ENCODE measurements at regions not wholly inside any gene's neighbourhood (a gene's known extent, or its start where the extent isn't known, plus 50 kb on each side); places are given as distances from the start of the nearest gene placed in this dataset.

- TF ChIP-seq, protein P1, sequence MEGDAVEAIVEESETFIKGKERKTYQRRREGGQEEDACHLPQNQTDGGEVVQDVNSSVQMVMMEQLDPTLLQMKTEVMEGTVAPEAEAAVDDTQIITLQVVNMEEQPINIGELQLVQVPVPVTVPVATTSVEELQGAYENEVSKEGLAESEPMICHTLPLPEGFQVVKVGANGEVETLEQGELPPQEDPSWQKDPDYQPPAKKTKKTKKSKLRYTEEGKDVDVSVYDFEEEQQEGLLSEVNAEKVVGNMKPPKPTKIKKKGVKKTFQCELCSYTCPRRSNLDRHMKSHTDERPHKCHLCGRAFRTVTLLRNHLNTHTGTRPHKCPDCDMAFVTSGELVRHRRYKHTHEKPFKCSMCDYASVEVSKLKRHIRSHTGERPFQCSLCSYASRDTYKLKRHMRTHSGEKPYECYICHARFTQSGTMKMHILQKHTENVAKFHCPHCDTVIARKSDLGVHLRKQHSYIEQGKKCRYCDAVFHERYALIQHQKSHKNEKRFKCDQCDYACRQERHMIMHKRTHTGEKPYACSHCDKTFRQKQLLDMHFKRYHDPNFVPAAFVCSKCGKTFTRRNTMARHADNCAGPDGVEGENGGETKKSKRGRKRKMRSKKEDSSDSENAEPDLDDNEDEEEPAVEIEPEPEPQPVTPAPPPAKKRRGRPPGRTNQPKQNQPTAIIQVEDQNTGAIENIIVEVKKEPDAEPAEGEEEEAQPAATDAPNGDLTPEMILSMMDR (IDR thresholded peaks at IDR 0.05; ENCODE audit: control insufficient read depth, extremely low read depth, insufficient read depth), result no peak
- no peak for DNase-seq (ENCODE audit: low read depth)
- H3K4me3 ChIP-seq (ENCODE audit: low read depth, low read length), result no peak overlapping the region
Observed at GRCh38 chr6:113694278-113695077, 162.7 kb upstream of the MARCKS start.

DNA sequence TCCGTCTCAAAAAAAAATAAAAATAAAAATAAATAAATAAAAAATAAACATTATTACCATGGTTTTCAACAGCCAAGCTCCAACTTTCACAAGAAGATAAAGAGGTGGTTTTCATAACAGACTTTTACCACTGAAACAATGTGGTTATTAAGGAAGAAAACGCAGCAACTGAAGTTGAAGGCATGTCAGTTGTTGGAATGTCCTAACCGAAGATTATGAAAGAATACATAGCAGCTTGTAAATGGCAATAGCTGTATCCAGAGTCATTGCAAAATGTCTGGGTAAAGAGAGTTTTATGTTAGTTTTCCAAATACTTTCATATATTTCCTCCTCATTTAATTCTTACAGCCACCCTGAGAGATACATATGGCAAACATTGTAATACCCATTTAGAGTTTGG lies 161.6 kb upstream of the MARCKS start:
- no peak for DNase-seq (ENCODE audit: low read depth)
- TF ChIP-seq, protein P1 (IDR thresholded peaks at IDR 0.05; ENCODE audit: control insufficient read depth, extremely low read depth, insufficient read depth), result no peak
- no peak overlapping the region for H3K4me3 ChIP-seq (ENCODE audit: low read depth, low read length)

DNA sequence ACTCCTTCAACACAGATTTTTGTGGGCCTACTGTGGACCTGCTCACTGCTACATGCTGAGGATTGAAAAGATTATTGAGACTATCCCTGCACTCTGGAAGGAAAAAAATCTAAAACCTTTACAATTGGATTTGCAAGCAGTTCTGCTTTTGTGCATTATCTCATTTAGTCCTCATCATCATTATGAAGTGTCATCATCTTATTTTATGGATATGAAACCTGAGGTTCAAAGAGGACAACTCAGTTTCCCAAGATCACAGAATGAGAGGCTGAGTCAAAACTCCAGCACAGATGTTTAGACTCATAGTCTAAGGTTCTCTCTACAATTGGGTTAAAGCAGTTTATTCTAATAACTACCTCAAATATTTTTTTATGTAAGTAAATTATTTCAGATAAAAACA lies 160.2 kb upstream of the MARCKS start:
- no peak for DNase-seq (ENCODE audit: low read depth)
- TF ChIP-seq, protein P1 (IDR thresholded peaks at IDR 0.05; ENCODE audit: control insufficient read depth, extremely low read depth, insufficient read depth), result no peak
- H3K4me3 ChIP-seq (ENCODE audit: low read depth, low read length), result no peak overlapping the region

DNA sequence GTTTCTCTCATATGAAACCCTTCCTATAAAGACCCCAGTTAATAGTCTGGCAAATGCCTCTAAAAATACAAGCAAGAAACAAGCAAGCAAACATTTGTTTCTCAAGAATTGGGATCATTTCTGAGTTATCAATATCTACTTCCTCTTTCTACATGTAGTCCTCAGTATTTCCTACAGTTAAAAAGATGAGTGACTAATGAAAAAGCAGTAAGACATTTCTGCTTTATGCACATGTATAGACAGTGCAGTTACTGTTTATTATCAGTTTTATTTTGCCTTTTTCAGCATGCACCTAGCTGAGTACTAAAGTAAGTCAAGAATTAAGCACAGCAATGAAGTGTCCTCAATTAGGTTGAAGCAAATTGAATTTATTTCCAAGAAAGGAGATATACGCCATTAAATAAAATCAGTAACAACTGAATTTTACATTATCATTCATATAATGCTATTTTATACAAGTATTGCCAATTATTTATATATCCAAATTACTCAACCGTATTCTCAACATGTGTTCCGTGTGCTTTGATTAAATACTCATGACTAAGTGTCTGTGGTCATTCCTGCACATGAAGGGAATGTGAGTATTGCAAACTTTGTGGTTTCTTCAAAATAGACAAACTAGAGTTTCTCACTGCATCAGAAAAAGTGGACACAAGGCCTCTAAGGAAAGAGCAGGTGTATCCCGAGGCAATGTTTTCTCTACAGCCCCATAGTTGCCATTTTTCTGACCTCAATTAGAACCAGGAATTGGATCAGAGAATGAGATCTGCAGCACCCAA lies 159.3 kb upstream of the MARCKS start:
- DNase-seq (ENCODE audit: low read depth), result no peak

GRCh38 chr6:113699239-113699638 lies 157.9 kb upstream of the MARCKS start:
- H3K4me3 ChIP-seq (ENCODE audit: low read depth, low read length), result no peak overlapping the region
- TF ChIP-seq, protein P1 (IDR thresholded peaks at IDR 0.05; ENCODE audit: control insufficient read depth, extremely low read depth, insufficient read depth), result no peak
- no peak for DNase-seq (ENCODE audit: low read depth)

More for the DNA sequence above, 159.3 kb upstream of the MARCKS start:
- H3K4me3 ChIP-seq (ENCODE audit: low read depth, low read length), result no peak overlapping the region
- TF ChIP-seq, protein P1 (IDR thresholded peaks at IDR 0.05; ENCODE audit: control insufficient read depth, extremely low read depth, insufficient read depth), result no peak

DNA sequence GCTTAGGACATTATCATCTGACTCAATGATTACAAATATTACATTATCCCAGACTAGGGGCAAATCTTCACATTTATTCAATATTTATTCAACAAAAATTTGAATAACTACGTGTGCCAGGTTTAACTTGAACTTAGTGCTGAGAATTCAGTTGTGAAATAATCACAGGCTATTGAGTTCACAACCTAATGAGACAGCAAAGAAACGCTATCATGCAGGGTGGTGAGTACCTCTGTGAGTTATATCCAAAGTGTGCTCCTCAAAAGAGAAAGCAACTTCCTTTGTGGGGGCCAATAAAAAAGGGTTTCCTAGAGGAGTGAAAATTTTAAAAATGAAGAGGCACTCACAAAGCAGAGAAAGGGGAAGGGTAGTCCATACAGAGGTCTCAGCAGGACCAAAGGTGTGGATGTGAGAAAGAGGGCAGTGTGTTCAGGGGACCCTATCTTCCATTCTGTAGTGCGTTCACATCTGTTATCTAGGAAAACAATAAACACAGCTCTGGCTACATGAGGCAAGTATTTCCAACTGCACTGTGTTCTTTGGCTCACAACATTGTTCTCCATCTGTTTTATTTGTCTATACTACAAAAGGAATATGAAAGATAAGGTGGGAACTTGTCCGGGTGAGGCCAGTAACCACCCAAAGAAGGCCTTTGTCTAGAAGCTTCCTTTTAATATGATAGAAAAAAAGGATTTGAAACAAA lies 155.4 kb upstream of the MARCKS start:
- no peak for DNase-seq (ENCODE audit: low read depth)
- no peak overlapping the region for H3K4me3 ChIP-seq (ENCODE audit: low read depth, low read length)
- TF ChIP-seq, protein P1 (IDR thresholded peaks at IDR 0.05; ENCODE audit: control insufficient read depth, extremely low read depth, insufficient read depth), result no peak
